Muscle layer of duodenum (tissue), 2 donors: ENCODE measurements at regions not wholly inside any gene's neighbourhood (a gene's known extent, or its start where the extent isn't known, plus 50 kb on each side); places are given as distances from the start of the nearest gene placed in this dataset.

Experiments
- H3K27ac ChIP-seq: one replicate; pipeline ENCODE4 v1.7.0; 2013; ENCODE audit warnings: mild to moderate bottlenecking, low read length
- H3K27me3 ChIP-seq: one replicate; pipeline ENCODE4 v1.7.0; 2013; ENCODE audit warnings: low read depth, mild to moderate bottlenecking, control low read depth, low read length
- H3K36me3 ChIP-seq, 2 donors: one replicate each; pipeline ENCODE4 v1.7.0; 2013; ENCODE audit warnings: low read length in 2 of 2, control low read depth in 1 of 2, mild to moderate bottlenecking in 1 of 2; ENCODE audit not compliant: insufficient read depth in 2 of 2, control insufficient read depth in 1 of 2
- H3K4me1 ChIP-seq, 2 donors: one replicate each; pipeline ENCODE4 v1.7.0; 2013; ENCODE audit warnings: low read length in 2 of 2, mild to moderate bottlenecking in 2 of 2, control low read depth in 1 of 2, moderate library complexity in 1 of 2; ENCODE audit not compliant: insufficient read depth in 2 of 2, control insufficient read depth in 1 of 2
- H3K4me3 ChIP-seq, 2 donors: one replicate each; pipeline ENCODE4 v1.7.0; 2013; ENCODE audit warnings: low read length in 2 of 2, low read depth in 1 of 2, mild to moderate bottlenecking in 1 of 2
- H3K9me3 ChIP-seq, 2 donors: one replicate each; pipeline ENCODE4 v1.7.0; 2013; ENCODE audit warnings: low read length in 2 of 2, control low read depth in 1 of 2, mild to moderate bottlenecking in 1 of 2; ENCODE audit not compliant: control insufficient read depth in 1 of 2
- donor health status: healthy.

- Histone ChIP-seq H3K4me3 (no peak overlapping the region), H3K4me1 (no peaks in the 10 kb centered on the region), H3K9me3 (peaks cover 0 to under 1% of the 10 kb centered on the region in 2 donors), H3K36me3 (no peaks in the 10 kb centered on the region), H3K27ac (no peak overlapping the region), H3K27me3 (no peaks in the 10 kb centered on the region)
These were observed 114.5 kb upstream of the TAF11L2 start for GRCh38 chr5:17383526-17383925.

- peaks cover 0 to 3% of the 10 kb centered on the region in 2 donors for H3K9me3 ChIP-seq
- H3K4me1 ChIP-seq = no peaks in the 10 kb centered on the region
- no peaks in the 10 kb centered on the region for H3K36me3 ChIP-seq
These were observed 113.8 kb upstream of the TAF11L2 start for GRCh38 chr5:17384181-17384580.

GRCh38 chr5:17388717-17389116 lies 109.3 kb upstream of the TAF11L2 start:
- Histone ChIP-seq H3K9me3 (peaks cover 0 to 3% of the 10 kb centered on the region in 2 donors), H3K36me3 (no peaks in the 10 kb centered on the region), H3K27me3 (no peaks in the 10 kb centered on the region), H3K4me1 (no peaks in the 10 kb centered on the region), H3K27ac (no peak overlapping the region), H3K4me3 (no peak overlapping the region)

More at GRCh38 chr5:17384181-17384580, 113.8 kb upstream of the TAF11L2 start:
- H3K4me3 ChIP-seq = no peak overlapping the region
- no peak overlapping the region for H3K27ac ChIP-seq
- no peaks in the 10 kb centered on the region for H3K27me3 ChIP-seq

GRCh38 chr5:17394086-17394485 lies 103.9 kb upstream of the TAF11L2 start:
- Histone ChIP-seq H3K27ac (no peak overlapping the region), H3K4me3 (no peak overlapping the region), H3K9me3 (no peaks in the 10 kb centered on the region), H3K4me1 (no peaks in the 10 kb centered on the region), H3K27me3 (no peaks in the 10 kb centered on the region), H3K36me3 (no peaks in the 10 kb centered on the region)

- Histone ChIP-seq H3K27me3 (no peaks in the 10 kb centered on the region), H3K9me3 (no peaks in the 10 kb centered on the region), H3K36me3 (no peaks in the 10 kb centered on the region), H3K4me1 (no peaks in the 10 kb centered on the region), H3K4me3 (no peak overlapping the region), H3K27ac (no peak overlapping the region)
These were observed 102.7 kb upstream of the TAF11L2 start for GRCh38 chr5:17395106-17395880.

GRCh38 chr5:17396247-17396646 lies 101.8 kb upstream of the TAF11L2 start:
- Histone ChIP-seq H3K36me3 (no peaks in the 10 kb centered on the region), H3K4me1 (no peaks in the 10 kb centered on the region), H3K4me3 (no peak overlapping the region), H3K9me3 (no peaks in the 10 kb centered on the region), H3K27me3 (no peaks in the 10 kb centered on the region), H3K27ac (no peak overlapping the region)

GRCh38 chr5:17398431-17398830 lies 99.6 kb upstream of the TAF11L2 start:
- H3K27me3 ChIP-seq = no peaks in the 10 kb centered on the region
- H3K36me3 ChIP-seq = no peaks in the 10 kb centered on the region
- no peak overlapping the region for H3K4me3 ChIP-seq
- H3K9me3 ChIP-seq = no peaks in the 10 kb centered on the region
- H3K4me1 ChIP-seq = no peaks in the 10 kb centered on the region
- no peak overlapping the region for H3K27ac ChIP-seq

DNA sequence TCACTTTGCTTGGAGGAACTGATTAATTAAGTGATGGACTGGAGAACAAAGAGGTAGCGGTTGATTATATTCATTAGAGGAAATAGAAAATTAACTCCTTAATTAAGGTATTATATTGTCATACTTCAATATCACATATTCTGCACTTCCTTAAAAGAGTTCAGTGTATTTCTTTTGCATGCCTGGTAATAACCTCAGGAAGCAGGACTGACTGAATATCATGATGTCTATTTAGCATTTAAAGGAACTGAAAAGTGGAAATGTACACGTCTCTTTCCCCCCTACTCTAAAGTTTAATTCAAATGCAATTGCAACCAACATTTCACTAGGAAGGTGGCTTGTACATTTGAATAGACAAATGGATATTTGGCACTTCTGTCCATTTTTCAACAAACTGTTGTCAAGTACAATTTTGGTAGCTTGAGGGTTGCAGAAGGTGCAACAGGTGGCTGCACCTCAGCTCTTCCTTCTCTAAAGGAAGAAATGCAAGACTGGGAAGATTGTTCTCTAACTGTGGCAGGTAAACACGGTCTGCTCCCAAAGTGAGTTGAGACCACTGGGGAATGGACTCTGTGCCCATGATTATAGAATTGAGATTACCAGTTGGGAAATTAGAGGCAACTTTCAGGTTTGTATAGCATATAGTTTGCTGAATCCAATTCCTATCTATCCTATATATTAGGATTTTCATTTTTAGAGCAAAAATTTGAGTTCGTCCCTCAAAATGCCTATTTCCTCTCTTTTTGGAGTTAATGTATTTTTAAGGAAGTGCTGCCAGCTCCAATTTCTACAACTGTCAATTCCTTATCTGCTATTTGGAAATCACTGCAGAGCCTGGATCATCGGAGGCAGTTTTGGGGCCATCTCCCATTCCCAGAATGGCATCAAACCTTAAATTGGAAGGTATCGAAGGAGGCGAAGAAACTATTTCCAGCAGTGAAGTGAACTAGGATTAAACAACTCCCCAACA lies 98.9 kb upstream of the TAF11L2 start:
- no peaks in the 10 kb centered on the region for H3K4me1 ChIP-seq
- no peaks in the 10 kb centered on the region for H3K9me3 ChIP-seq
- no peaks in the 10 kb centered on the region for H3K27me3 ChIP-seq

DNA sequence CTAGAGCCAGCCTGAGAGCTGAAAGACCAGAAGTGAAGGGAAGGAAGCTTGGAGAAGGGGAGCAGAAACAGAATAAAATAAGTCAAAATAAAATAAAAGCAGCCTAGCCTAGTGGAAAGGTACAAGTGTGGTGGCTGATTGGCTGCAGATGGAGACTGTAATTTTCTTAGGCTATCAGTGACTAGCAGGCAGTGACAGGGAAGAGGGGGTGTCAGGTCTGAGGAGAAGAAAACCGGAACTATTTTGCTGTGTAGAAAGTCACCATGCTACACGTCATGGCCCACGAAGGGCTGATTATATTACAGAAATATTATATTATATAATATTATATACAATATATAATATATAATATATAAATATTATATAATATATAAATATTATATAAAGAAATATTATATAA lies 98.1 kb upstream of the TAF11L2 start:
- no peak overlapping the region for H3K27ac ChIP-seq
- no peaks in the 10 kb centered on the region for H3K4me1 ChIP-seq
- H3K27me3 ChIP-seq = no peaks in the 10 kb centered on the region
- no peak overlapping the region for H3K4me3 ChIP-seq
- H3K9me3 ChIP-seq = no peaks in the 10 kb centered on the region
- no peaks in the 10 kb centered on the region for H3K36me3 ChIP-seq

More for the DNA sequence above, 98.9 kb upstream of the TAF11L2 start:
- H3K4me3 ChIP-seq = no peak overlapping the region
- H3K36me3 ChIP-seq = no peaks in the 10 kb centered on the region
- H3K27ac ChIP-seq = no peak overlapping the region

GRCh38 chr5:17400724-17401469 lies 97.1 kb upstream of the TAF11L2 start:
- no peaks in the 10 kb centered on the region for H3K4me1 ChIP-seq
- no peaks in the 10 kb centered on the region for H3K36me3 ChIP-seq
- no peak overlapping the region for H3K27ac ChIP-seq
- no peak overlapping the region for H3K4me3 ChIP-seq
- H3K27me3 ChIP-seq = no peaks in the 10 kb centered on the region
- H3K9me3 ChIP-seq = no peaks in the 10 kb centered on the region
